ENCODE measurements at regions not wholly inside any gene's neighbourhood (a gene's known extent, or its start where the extent isn't known, plus 50 kb on each side); places are given as distances from the start of the nearest gene placed in this dataset.

DNA sequence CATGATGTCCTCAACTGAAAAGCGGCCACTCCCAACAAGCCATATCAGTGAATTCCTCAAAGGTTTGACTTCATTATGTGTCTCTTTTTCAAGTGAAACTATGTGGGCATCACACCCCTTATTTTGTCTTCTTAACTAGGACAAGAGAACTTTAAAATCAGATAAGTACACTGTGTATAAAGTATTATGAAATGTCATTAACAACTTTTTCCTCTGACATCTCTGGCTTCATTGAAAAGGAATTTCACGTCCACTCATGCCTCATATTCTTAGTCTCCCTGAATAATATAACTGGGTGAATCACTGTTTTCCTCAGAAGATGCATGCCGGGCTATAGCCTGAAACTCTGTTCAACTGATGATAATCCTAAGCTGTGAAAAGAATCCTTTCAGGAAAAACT, 415.8 kb downstream of the ACTL7B start:
- TF ChIP-seq, protein P1, sequence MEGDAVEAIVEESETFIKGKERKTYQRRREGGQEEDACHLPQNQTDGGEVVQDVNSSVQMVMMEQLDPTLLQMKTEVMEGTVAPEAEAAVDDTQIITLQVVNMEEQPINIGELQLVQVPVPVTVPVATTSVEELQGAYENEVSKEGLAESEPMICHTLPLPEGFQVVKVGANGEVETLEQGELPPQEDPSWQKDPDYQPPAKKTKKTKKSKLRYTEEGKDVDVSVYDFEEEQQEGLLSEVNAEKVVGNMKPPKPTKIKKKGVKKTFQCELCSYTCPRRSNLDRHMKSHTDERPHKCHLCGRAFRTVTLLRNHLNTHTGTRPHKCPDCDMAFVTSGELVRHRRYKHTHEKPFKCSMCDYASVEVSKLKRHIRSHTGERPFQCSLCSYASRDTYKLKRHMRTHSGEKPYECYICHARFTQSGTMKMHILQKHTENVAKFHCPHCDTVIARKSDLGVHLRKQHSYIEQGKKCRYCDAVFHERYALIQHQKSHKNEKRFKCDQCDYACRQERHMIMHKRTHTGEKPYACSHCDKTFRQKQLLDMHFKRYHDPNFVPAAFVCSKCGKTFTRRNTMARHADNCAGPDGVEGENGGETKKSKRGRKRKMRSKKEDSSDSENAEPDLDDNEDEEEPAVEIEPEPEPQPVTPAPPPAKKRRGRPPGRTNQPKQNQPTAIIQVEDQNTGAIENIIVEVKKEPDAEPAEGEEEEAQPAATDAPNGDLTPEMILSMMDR (IDR thresholded peaks at IDR 0.05): no peak
- no peak for TF ChIP-seq EP300 (IDR thresholded peaks at IDR 0.05)
- no peak for TF ChIP-seq POLR2A (IDR thresholded peaks at IDR 0.05)
- TF ChIP-seq POLR2AphosphoS5 (IDR thresholded peaks at IDR 0.05): no peak
